GM18861 (cell line): ENCODE measurements at regions not wholly inside any gene's neighbourhood (a gene's known extent, or its start where the extent isn't known, plus 50 kb on each side); places are given as distances from the start of the nearest gene placed in this dataset.
"Not testable (repeated sequence)": the region's sequence is repeated elsewhere in the genome, so short reads cannot be mapped to it uniquely, and the experiment has no call there.

Source experiments
- ATAC-seq: cut with Tn5 transposase; IDR thresholded peaks from one replicate; pipeline ENCODE4 v1.9.1; 2021; ENCODE audit not compliant: unreplicated experiment

DNA sequence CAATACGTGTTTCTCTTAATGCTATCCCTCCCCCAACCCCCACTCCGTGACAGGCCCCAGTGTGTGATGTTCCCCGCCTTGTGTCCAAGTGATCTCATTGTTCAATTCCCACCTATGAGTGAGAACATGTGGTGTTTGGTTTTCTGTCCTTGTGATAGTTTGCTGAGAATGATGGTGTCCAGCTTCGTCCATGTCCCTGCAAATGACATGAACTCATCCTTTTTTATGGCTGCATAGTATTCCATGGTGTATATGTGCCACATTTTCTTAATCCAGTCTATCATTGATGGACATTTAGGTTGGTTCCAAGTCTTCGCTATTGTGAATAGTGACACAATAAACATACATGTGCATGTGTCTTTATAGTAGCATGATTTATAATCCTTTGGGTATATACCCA lies 52.5 kb downstream of the KIAA0408 start:
- not testable (repeated sequence) for ATAC-seq

DNA sequence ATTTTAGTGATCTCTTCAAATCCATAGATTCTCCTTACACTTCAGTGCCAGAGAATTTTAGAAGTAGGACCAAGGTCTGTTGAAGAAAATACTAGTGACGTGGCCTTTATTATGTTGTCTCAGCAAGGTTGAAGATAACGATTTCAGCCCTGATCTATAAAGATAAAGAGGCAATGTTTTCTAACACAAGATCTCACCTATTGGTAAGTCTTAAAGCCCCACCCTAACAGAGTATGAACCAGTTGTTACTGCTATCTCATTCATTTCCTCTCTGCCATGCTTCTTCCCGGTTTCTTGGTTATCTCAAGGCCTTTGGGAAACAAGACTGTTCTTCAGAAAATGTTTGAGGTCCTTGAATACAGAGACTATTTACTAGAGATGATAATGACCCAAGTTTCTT lies 53.1 kb downstream of the KIAA0408 start:
- ATAC-seq = no peak

DNA sequence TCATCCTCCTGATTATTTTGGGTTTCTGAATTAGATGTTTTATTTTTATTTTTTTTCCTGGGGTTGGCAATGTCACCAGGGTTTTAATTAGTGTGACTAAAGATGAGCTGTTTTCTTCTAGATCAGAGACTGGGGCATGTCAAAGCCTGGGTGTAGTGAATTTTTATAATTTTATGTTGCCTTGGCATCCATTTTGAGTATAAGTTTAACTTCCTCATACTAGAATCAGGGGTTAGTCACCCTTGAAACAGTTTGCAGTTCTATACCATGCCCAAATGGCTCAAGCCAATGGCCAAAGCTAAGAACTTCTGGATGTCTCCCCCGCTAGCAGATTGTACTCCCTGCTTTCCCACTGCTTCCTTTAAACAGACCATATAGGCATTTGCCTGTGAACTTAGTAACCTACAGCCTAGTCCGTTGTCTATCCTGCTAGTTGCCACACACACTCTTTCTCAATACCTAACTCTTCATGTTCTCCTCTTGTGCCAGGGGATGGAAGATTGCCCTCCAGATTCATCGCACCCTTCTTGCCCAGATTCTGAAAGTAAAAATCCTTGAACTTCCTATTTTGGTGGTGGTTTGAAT lies 54.5 kb downstream of the KIAA0408 start:
- ATAC-seq = no peak

DNA sequence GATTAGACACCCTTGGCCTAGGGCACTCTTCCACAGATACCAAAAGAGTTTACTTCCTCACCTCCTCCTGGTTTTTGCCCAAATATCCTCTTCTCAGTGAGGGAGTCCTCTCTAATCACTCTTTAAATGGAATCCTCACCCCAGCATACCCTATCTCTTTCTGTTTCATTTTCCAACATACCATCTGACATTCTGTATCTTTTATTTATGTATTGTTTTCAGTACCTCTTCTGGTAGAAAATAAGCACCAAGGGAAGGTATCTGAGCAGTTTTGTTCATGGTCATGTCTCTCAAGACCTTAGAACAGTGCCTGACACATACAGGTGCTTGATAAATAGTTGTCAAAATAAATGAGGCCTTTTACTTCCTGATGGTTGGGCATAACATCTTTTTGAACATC lies 55.1 kb downstream of the KIAA0408 start:
- ATAC-seq = peak; percentile 72

DNA sequence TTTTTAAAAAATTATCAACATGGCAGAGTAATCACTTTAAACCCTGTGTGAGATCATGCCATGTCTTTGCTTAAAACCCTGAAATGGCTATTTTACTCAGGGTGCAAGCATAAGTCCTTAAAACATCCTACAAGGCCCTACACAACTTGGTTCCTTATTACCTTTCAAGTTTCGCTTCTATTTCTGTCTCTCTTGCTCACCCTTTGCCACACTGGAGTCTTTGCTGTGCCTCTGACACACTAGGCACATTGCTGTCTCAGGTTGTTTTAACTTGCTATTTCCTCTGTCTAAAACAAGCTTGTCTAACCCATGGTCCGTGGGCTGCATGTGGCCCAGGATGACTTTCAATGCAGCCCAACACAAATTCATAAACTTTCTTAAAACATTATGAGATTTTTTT lies 55.6 kb downstream of the KIAA0408 start:
- ATAC-seq = peak; percentile 74

DNA sequence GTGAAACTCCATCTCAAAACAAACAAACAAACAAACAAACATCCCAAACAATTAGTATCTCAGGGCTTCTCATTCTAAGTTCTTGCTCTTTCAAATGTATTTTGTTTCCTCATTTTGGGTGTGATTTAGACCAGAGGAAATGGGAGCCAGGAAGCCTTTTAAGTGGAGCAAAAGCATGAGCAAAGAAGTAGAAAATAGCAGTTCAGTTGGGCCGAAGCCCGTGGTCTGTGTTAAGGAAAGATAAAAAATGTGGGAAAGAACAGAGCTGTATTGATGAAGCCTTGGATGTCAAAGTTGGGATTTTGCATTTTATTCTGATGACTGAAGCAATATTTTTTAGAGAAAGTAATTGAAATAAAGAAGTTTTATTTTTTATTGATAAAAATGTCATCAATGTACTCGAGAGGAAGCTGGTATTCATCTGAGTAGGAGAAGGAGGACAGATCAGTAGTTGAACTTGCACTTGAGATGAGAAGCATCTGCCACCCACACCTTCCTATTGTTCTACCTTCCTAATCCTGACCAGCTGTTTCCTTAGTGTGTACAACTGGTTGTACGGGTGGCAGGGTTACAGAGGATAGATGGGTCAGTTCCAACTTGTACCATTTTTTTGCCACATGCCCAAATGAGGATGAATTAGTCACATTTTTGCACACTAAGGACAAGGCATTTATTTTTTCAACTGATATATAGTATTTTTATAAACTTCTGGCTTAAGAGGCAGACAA lies 56.1 kb downstream of the KIAA0408 start:
- no peak for ATAC-seq

DNA sequence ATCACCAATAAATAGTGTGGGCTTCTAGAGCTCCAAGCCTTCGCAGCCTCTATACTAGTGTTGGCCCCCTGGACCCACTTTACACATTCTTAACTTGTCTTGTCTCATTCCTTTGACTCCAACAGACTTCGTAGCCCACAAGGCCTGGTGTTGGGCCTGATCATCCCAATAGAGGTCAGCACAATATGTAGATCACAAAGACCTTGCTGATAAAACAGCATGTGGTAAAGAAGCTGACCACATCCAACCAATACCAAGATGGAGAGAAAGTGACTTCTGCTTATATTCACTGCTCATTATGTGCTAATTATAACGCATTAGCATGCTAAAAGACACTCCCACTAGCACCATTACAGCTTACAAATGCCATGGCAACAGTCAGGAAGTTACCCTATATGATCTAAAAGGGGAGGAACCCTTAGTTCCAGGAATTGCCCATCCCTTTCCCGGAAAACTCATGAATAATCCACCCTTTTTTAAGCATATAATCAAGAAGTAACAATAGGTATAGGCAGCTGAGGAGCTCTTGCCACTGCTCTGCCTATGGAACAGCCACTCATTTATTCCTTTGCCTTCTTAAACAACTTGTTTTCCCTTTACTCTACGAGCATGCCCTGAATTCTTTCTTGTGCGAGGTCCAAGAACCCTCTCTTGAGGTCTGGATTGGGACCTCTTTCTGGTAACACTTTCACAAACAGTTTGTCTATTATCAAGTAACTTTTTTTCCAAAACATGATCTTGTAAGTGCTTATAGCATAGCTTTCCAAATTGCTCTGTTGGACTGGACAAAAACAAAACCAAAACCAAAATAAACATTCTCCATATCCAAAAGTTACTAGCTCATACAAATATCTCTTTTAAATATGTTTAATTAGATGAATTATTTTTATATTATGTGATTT lies 54.6 kb upstream of the ECHDC1 start:
- ATAC-seq = no peak

DNA sequence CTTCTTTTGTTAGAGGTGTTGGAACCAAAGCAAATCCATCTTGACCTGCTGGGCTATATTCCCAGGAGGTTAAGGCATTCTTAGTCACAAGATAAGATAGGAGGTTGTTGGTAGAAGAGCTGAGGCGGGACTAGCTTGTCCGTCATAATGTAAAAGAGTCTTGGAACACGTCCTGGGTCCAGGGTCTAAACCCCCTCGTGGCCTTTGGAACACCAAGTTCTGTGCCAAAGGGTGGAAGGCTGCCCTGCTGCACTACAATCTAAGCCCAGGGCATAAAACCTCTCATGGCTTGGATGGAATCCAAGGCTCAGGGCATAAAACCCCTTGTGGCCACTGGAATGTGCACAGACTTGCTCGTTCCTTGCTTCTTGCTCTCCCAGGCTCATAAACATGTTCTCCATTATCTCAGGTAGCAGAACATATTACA lies 53.8 kb upstream of the ECHDC1 start:
- not testable (repeated sequence) for ATAC-seq
